OCI-LY3 (cell line): ENCODE measurements at regions not wholly inside any gene's neighbourhood (a gene's known extent, or its start where the extent isn't known, plus 50 kb on each side); places are given as distances from the start of the nearest gene placed in this dataset.
"Not testable (repeated sequence)": the region's sequence is repeated elsewhere in the genome, so short reads cannot be mapped to it uniquely, and the experiment has no call there.

Experiments used
- H2AFZ ChIP-seq: fragments of 200-600, 300-600 bp; shearing (Covaris generic); 2 replicates; pipeline ENCODE4 v1.6.0; 2014; ENCODE audit warnings: antibody characterized with exemption, low read depth, low read length
- H3K27ac ChIP-seq: fragments of 200-600, 300-600 bp; sonication (generic); 2 replicates; pipeline ENCODE4 v1.5.1; 2014; ENCODE audit warnings: mild to moderate bottlenecking, low read length, moderate library complexity, mixed read lengths
- H3K27me3 ChIP-seq: fragments of 200-600, 300-600 bp; sonication (generic); 2 replicates; pipeline ENCODE4 v1.6.1; 2014; ENCODE audit warnings: low read depth, low read length, mixed read lengths
- H3K36me3 ChIP-seq: fragments of 200-600, 300-600 bp; sonication (generic); replicated peaks from 2 replicates; pipeline ENCODE3; 2014; ENCODE audit warnings: low read depth, low read length, mixed read lengths
- H3K4me1 ChIP-seq: fragments of 300-600, 200-600 bp; sonication (generic); 2 replicates; pipeline ENCODE4 v1.6.1; 2014; ENCODE audit warnings: low read length, mixed read lengths
- H3K4me2 ChIP-seq: fragments of 200-600, 300-600 bp; sonication (generic); 2 replicates; pipeline ENCODE4 v1.6.1; 2014; ENCODE audit warnings: low read length, mixed read lengths
- H3K4me3 ChIP-seq: fragments of 300-600, 200-600 bp; sonication (generic); 2 replicates; pipeline ENCODE4 v1.5.1; 2014; ENCODE audit warnings: antibody characterized with exemption, mild to moderate bottlenecking, low read length, moderate library complexity
- H3K79me2 ChIP-seq: fragments of 300-600, 200-600 bp; shearing (Covaris generic); 2 replicates; pipeline ENCODE4 v1.6.1; 2014; ENCODE audit warnings: mild to moderate bottlenecking, low read length, mixed read lengths
- H3K9ac ChIP-seq: fragments of 300-600, 200-600 bp; shearing (Covaris generic); 2 replicates; pipeline ENCODE4 v1.6.0; 2014; ENCODE audit warnings: mild to moderate bottlenecking, low read length, moderate library complexity
- H3K9me3 ChIP-seq: fragments of 200-600, 300-600 bp; shearing (Covaris generic); 2 replicates; pipeline ENCODE4 v1.6.1; 2014; ENCODE audit warnings: low read length, mixed read lengths; ENCODE audit not compliant: insufficient read depth
- H4K20me1 ChIP-seq: fragments of 200-600, 300-600 bp; sonication (generic); 2 replicates; pipeline ENCODE4 v1.6.1; 2016; ENCODE audit warnings: low read length, mixed read lengths; ENCODE audit not compliant: insufficient read depth
- CTCF ChIP-seq: fragments of 200-600, 300-600 bp; sonication (generic); IDR thresholded peaks from 2 replicates; pipeline ENCODE4 v1.5.1; 2014; ENCODE audit warnings: antibody characterized with exemption, low read length, low read depth
- EZH2phosphoT487 ChIP-seq: fragments of 200-600 bp; shearing (Covaris generic); IDR thresholded peaks from 2 replicates; pipeline ENCODE4 v1.6.1; 2018; ENCODE audit warnings: antibody characterized with exemption, mixed run types, low read depth

- Histone ChIP-seq H3K27me3 (no peaks in the 10 kb centered on the region), H3K4me1 (no peaks in the 10 kb centered on the region), H4K20me1 (no peaks in the 10 kb centered on the region), H3K9ac (no peak overlapping the region), H3K36me3 (no peaks in the 10 kb centered on the region), H3K4me2 (no peak overlapping the region), H3K9me3 (no peaks in the 10 kb centered on the region), H3K27ac (no peak overlapping the region), H3K79me2 (no peaks in the 10 kb centered on the region), H3K4me3 (no peak overlapping the region), H2AFZ (no peak overlapping the region)
- TF ChIP-seq EZH2phosphoT487 (no peak), CTCF (no peak)
Observed at GRCh38 chr4:72761368-72762038, 192.5 kb upstream of the ADAMTS3 start.

- H3K79me2 ChIP-seq, H3K27me3 ChIP-seq, H3K9me3 ChIP-seq, H3K27ac ChIP-seq, H4K20me1 ChIP-seq, H2AFZ ChIP-seq, H3K4me3 ChIP-seq, H3K36me3 ChIP-seq, H3K9ac ChIP-seq, H3K4me1 ChIP-seq, H3K4me2 ChIP-seq: not testable (repeated sequence)
Observed at GRCh38 chr4:72753414-72753813, 184.4 kb upstream of the ADAMTS3 start.

GRCh38 chr4:72744103-72744725 lies 175.2 kb upstream of the ADAMTS3 start:
- no peaks in the 10 kb centered on the region for H3K36me3 ChIP-seq
- no peaks in the 10 kb centered on the region for H4K20me1 ChIP-seq
- no peaks in the 10 kb centered on the region for H3K27me3 ChIP-seq
- TF ChIP-seq EZH2phosphoT487: no peak
- TF ChIP-seq CTCF: no peak
- H3K4me3 ChIP-seq: no peak overlapping the region
- H3K9me3 ChIP-seq: no peaks in the 10 kb centered on the region
- no peaks in the 10 kb centered on the region for H3K79me2 ChIP-seq
- no peak overlapping the region for H3K9ac ChIP-seq
- no peaks in the 10 kb centered on the region for H3K4me1 ChIP-seq
- H2AFZ ChIP-seq: no peak overlapping the region
- H3K4me2 ChIP-seq: no peak overlapping the region
- H3K27ac ChIP-seq: no peak overlapping the region

- TF ChIP-seq EZH2phosphoT487 (no peak), CTCF (no peak)
- H3K36me3 ChIP-seq: no peaks in the 10 kb centered on the region
- no peaks in the 10 kb centered on the region for H4K20me1 ChIP-seq
- no peaks in the 10 kb centered on the region for H3K4me1 ChIP-seq
- no peaks in the 10 kb centered on the region for H3K27me3 ChIP-seq
- H3K27ac ChIP-seq: no peak overlapping the region
- H3K79me2 ChIP-seq: no peaks in the 10 kb centered on the region
- H3K9me3 ChIP-seq: no peaks in the 10 kb centered on the region
- H3K9ac ChIP-seq: no peak overlapping the region
- no peak overlapping the region for H3K4me2 ChIP-seq
- H3K4me3 ChIP-seq: no peak overlapping the region
- no peak overlapping the region for H2AFZ ChIP-seq
Observed at GRCh38 chr4:72743078-72743477, 174.1 kb upstream of the ADAMTS3 start.
